Endodermal cell (in vitro differentiated cells): ENCODE measurements at regions not wholly inside any gene's neighbourhood (a gene's known extent, or its start where the extent isn't known, plus 50 kb on each side); places are given as distances from the start of the nearest gene placed in this dataset.
"Not testable (repeated sequence)": the region's sequence is repeated elsewhere in the genome, so short reads cannot be mapped to it uniquely, and the experiment has no call there.

Experiments
- DNase-seq: peaks from one replicate; pipeline ENCODE4 v3.0.0-alpha.2; 2017
- H3K27ac ChIP-seq: 2 replicates; pipeline ENCODE4 v1.5.1; 2013; ENCODE audit warnings: mild to moderate bottlenecking, low read depth, low read length, moderate library complexity
- H3K27me3 ChIP-seq: 2 replicates; pipeline ENCODE4 v1.6.1; 2013; ENCODE audit warnings: mild to moderate bottlenecking, low read length, moderate library complexity; ENCODE audit not compliant: insufficient read depth, control insufficient read depth, poor library complexity, severe bottlenecking
- H3K36me3 ChIP-seq: 2 replicates; pipeline ENCODE4 v1.7.0; 2013; ENCODE audit warnings: mild to moderate bottlenecking, low read length, moderate library complexity; ENCODE audit not compliant: control insufficient read depth, insufficient read depth
- H3K4me1 ChIP-seq: one replicate; pipeline ENCODE4 v1.7.0; 2013; ENCODE audit warnings: low read length; ENCODE audit not compliant: control insufficient read depth, insufficient read depth
- H3K4me3 ChIP-seq: 2 replicates; pipeline ENCODE4 v1.5.1; 2013; ENCODE audit warnings: mild to moderate bottlenecking, low read length, moderate library complexity
- H3K9ac ChIP-seq: 2 replicates; pipeline ENCODE4 v1.6.1; 2013; ENCODE audit warnings: mild to moderate bottlenecking, low read length, moderate library complexity; ENCODE audit not compliant: poor library complexity, severe bottlenecking; ENCODE audit errors: extremely low read depth
- H3K9me3 ChIP-seq: 2 replicates; pipeline ENCODE4 v1.6.1; 2013; ENCODE audit warnings: mild to moderate bottlenecking, low read length, moderate library complexity; ENCODE audit not compliant: control insufficient read depth
- H3K27ac Mint-ChIP-seq: 2 replicates; pipeline ENCODE4 v1.8.0; 2020; ENCODE audit warnings: mixed read lengths
- H3K27me3 Mint-ChIP-seq: 2 replicates; pipeline ENCODE4 v1.8.0; 2021; ENCODE audit warnings: mild to moderate bottlenecking, mixed read lengths; ENCODE audit not compliant: insufficient read depth
- H3K36me3 Mint-ChIP-seq: 2 replicates; pipeline ENCODE4 v1.8.0; 2020; ENCODE audit warnings: low read depth, mixed read lengths
- H3K4me1 Mint-ChIP-seq: 2 replicates; pipeline ENCODE4 v1.8.0; 2020; ENCODE audit warnings: mixed read lengths
- H3K4me3 Mint-ChIP-seq: 2 replicates; pipeline ENCODE4 v1.8.0; 2020; ENCODE audit warnings: mild to moderate bottlenecking, moderate library complexity, mixed read lengths
- H3K9me3 Mint-ChIP-seq: 2 replicates; pipeline ENCODE4 v1.8.0; 2020; ENCODE audit warnings: mild to moderate bottlenecking, mixed read lengths
- WGBS, 2 experiments: methylation state at CpG; one replicate each; pipeline versions ENCODE4 v1.1.5 to v1.1.7; 2013; ENCODE audit warnings: missing lambda C conversion rate in 2 of 2, mixed read lengths in 1 of 2; ENCODE audit not compliant: insufficient coverage in 1 of 2, insufficient read length in 1 of 2; 5-methylcytosine and 5-hydroxymethylcytosine counted together
- TF ChIP-seq, protein P1 (sequence below): fragments of 200-600 bp; sonication (generic); conservative IDR thresholded peaks from 2 replicates; pipeline ENCODE4 v1.5.0; 2021; ENCODE audit warnings: antibody characterized with exemption, mild to moderate bottlenecking

GRCh38 chr4:181020456-181020855 lies 1222.7 kb upstream of the TENM3 start:
- no peak overlapping the region for H3K27ac Mint-ChIP-seq
- DNase-seq: no peak
- 91 to 100% methylated on average over 1 to 2 of the region's 3 CpGs for WGBS, 2 experiments

GRCh38 chr4:181021213-181021612 lies 1222.0 kb upstream of the TENM3 start:
- H3K36me3 ChIP-seq: no peaks in the 10 kb centered on the region
- no peaks in the 10 kb centered on the region for H3K36me3 Mint-ChIP-seq
- H3K9ac ChIP-seq: no peak overlapping the region
- DNase-seq: no peak
- TF ChIP-seq, protein P1, sequence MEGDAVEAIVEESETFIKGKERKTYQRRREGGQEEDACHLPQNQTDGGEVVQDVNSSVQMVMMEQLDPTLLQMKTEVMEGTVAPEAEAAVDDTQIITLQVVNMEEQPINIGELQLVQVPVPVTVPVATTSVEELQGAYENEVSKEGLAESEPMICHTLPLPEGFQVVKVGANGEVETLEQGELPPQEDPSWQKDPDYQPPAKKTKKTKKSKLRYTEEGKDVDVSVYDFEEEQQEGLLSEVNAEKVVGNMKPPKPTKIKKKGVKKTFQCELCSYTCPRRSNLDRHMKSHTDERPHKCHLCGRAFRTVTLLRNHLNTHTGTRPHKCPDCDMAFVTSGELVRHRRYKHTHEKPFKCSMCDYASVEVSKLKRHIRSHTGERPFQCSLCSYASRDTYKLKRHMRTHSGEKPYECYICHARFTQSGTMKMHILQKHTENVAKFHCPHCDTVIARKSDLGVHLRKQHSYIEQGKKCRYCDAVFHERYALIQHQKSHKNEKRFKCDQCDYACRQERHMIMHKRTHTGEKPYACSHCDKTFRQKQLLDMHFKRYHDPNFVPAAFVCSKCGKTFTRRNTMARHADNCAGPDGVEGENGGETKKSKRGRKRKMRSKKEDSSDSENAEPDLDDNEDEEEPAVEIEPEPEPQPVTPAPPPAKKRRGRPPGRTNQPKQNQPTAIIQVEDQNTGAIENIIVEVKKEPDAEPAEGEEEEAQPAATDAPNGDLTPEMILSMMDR: no peak
- H3K4me1 Mint-ChIP-seq: no peaks in the 10 kb centered on the region
- H3K4me1 ChIP-seq: no peaks in the 10 kb centered on the region
- no peak overlapping the region for H3K4me3 ChIP-seq
- H3K27me3 Mint-ChIP-seq: no peaks in the 10 kb centered on the region
- no peaks in the 10 kb centered on the region for H3K27me3 ChIP-seq
- no peak overlapping the region for H3K27ac ChIP-seq
- H3K9me3 ChIP-seq: no peaks in the 10 kb centered on the region
- H3K9me3 Mint-ChIP-seq: no peaks in the 10 kb centered on the region
- 91 to 100% methylated on average over 1 of the region's 1 CpG for WGBS, 2 experiments
- H3K4me3 Mint-ChIP-seq: no peak overlapping the region
- H3K27ac Mint-ChIP-seq: no peak overlapping the region

More at GRCh38 chr4:181020456-181020855, 1222.7 kb upstream of the TENM3 start:
- Mint-ChIP-seq H3K36me3 (no peaks in the 10 kb centered on the region), H3K9me3 (no peaks in the 10 kb centered on the region), H3K27me3 (no peaks in the 10 kb centered on the region), H3K4me3 (no peak overlapping the region), H3K4me1 (no peaks in the 10 kb centered on the region)
- no peaks in the 10 kb centered on the region for H3K27me3 ChIP-seq
- no peaks in the 10 kb centered on the region for H3K9me3 ChIP-seq
- H3K9ac ChIP-seq: no peak overlapping the region
- no peak overlapping the region for H3K27ac ChIP-seq
- TF ChIP-seq, protein P1: no peak
- no peaks in the 10 kb centered on the region for H3K36me3 ChIP-seq
- H3K4me1 ChIP-seq: no peaks in the 10 kb centered on the region
- H3K4me3 ChIP-seq: no peak overlapping the region

GRCh38 chr4:181030135-181030921 lies 1212.9 kb upstream of the TENM3 start:
- not testable (repeated sequence) for H3K27ac ChIP-seq

More at GRCh38 chr4:181030135-181030921, 1212.9 kb upstream of the TENM3 start:
- H3K27me3 Mint-ChIP-seq, H3K9ac ChIP-seq, H3K4me3 Mint-ChIP-seq, H3K9me3 ChIP-seq, H3K36me3 Mint-ChIP-seq, H3K4me1 Mint-ChIP-seq, H3K4me3 ChIP-seq, DNase-seq, H3K4me1 ChIP-seq, H3K27ac Mint-ChIP-seq, H3K9me3 Mint-ChIP-seq, H3K36me3 ChIP-seq, H3K27me3 ChIP-seq: not testable (repeated sequence)
- WGBS, 2 experiments: 94 to 95% methylated on average over 11 to 14 of the region's 14 CpGs
